ENCODE measurements at regions not wholly inside any gene's neighbourhood (a gene's known extent, or its start where the extent isn't known, plus 50 kb on each side); places are given as distances from the start of the nearest gene placed in this dataset.

DNA sequence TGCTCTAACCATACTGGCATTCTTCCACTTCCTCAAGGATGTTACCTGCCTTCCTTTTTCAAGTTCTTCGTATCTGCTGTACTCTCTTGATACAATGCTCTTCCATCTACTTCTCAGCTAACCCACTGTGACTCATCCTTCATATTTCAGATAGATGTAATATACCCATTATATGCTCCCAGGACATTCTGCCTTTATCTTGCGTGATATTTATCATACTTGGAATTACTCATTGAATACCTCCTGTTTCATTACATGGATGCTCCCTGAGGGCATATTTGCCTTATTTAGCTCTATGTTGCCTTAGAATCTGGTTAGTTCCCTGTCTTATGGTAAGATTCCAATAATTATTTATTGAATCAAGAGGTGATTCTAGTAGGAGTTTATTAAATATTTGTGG lies 706.4 kb downstream of the SORCS3 start:
- H2BK20ac ChIP-seq (ENCODE audit: low read depth, low read length) = no peak overlapping the region
- H3K18ac ChIP-seq (ENCODE audit: low read depth, low read length) = no peak overlapping the region
- H3K4me2 ChIP-seq (ENCODE audit: low read depth, low read length) = no peak overlapping the region
- H3K4ac ChIP-seq (ENCODE audit: low read depth, low read length) = no peak overlapping the region
- no peak overlapping the region for H2AK5ac ChIP-seq (ENCODE audit: low read depth, low read length)
- H3K9me1 ChIP-seq (ENCODE audit: insufficient read depth, low read length) = no peaks in the 10 kb centered on the region
- no peak overlapping the region for H3K9ac ChIP-seq (ENCODE audit: low read depth, low read length)
- dilution Hi-C loops (cut with HindIII; ENCODE audit: low sequenced_read_pairs, unreplicated experiment) (no loop called here), intact Hi-C loops (cut with micrococcal nuclease) (no loop called here), in situ Hi-C loops (cut with MboI; ENCODE audit: low sequenced_read_pairs) (no loop called here)
- no peak overlapping the region for H4K91ac ChIP-seq (ENCODE audit: insufficient read depth, low read depth, low read length)
- TF ChIP-seq FOS (IDR thresholded peaks at IDR 0.05; ENCODE audit: low read depth, low read length) (no peak), MAZ (IDR thresholded peaks at IDR 0.05; ENCODE audit: borderline replicate concordance, low read depth, low read length) (no peak), BHLHE40 (IDR thresholded peaks at IDR 0.05; ENCODE audit: low read depth, low read length) (no peak), SMC3 (IDR thresholded peaks at IDR 0.05; ENCODE audit: low read depth, low read length) (no peak)
- TF ChIP-seq, protein P1, sequence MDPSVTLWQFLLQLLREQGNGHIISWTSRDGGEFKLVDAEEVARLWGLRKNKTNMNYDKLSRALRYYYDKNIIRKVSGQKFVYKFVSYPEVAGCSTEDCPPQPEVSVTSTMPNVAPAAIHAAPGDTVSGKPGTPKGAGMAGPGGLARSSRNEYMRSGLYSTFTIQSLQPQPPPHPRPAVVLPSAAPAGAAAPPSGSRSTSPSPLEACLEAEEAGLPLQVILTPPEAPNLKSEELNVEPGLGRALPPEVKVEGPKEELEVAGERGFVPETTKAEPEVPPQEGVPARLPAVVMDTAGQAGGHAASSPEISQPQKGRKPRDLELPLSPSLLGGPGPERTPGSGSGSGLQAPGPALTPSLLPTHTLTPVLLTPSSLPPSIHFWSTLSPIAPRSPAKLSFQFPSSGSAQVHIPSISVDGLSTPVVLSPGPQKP (IDR thresholded peaks at IDR 0.05; ENCODE audit: borderline replicate concordance, low read depth, low read length) = no peak
- CTCF ChIA-PET = no interaction called here
- no peaks in the 10 kb centered on the region for H3K4me1 ChIP-seq (ENCODE audit: control insufficient read depth, insufficient read depth, low read length)
- no peak overlapping the region for H4K8ac ChIP-seq (ENCODE audit: low read depth in 2 of 2, low read length in 2 of 2)
- no peak overlapping the region for H4K5ac ChIP-seq (ENCODE audit: low read depth, low read length)
- H2BK120ac ChIP-seq (ENCODE audit: low read depth, low read length) = no peak overlapping the region
- H2BK5ac ChIP-seq (ENCODE audit: low read depth, low read length, poor library complexity, severe bottlenecking) = no peak overlapping the region
- POLR2A ChIA-PET (ENCODE audit: unreplicated experiment) = no interaction called here
- WGBS, 2 experiments (ENCODE audit: extremely low coverage in 2 of 2, insufficient read length in 1 of 2) = no CpG with 5 or more reads among the region's 2 CpGs
- H4K20me1 ChIP-seq (ENCODE audit: insufficient read depth, low read length) = no peaks in the 10 kb centered on the region
- H2AK9ac ChIP-seq (replicated peaks; ENCODE audit: low read depth, low read length, poor library complexity) = no peak overlapping the region
- no peak overlapping the region for H2BK15ac ChIP-seq (ENCODE audit: low read depth, low read length)
- no peak overlapping the region for H3K23ac ChIP-seq (ENCODE audit: low read depth, low read length)
- H3K27ac ChIP-seq (ENCODE audit: insufficient read depth, low read length) = no peak overlapping the region
- no peak overlapping the region for H3K4me3 ChIP-seq (ENCODE audit: insufficient read depth, low read depth, low read length)
- no peaks in the 10 kb centered on the region for H3K27me3 ChIP-seq (ENCODE audit: control insufficient read depth, insufficient read depth, low read length)
- H3K56ac ChIP-seq (ENCODE audit: extremely low read depth, insufficient read depth, low read length) = no peak overlapping the region
- BruUV-seq (replicated peaks) = no TSS peak
- H3K9me3 ChIP-seq (ENCODE audit: control insufficient read depth, insufficient read depth, low read length) = peaks cover 5% of the 10 kb centered on the region; the same call in 1 of the 2 replicates
- no peak for ATAC-seq (ENCODE audit: low read depth)
- H2AFZ ChIP-seq (replicated peaks; ENCODE audit: low read length, poor library complexity) = no peak overlapping the region
- no peaks in the 10 kb centered on the region for H3K36me3 ChIP-seq (ENCODE audit: control insufficient read depth, insufficient read depth, low read length)
- no peak for DNase-seq
- H3K79me1 ChIP-seq (ENCODE audit: low read depth in 1 of 2, low read length in 2 of 2) = no peaks in the 10 kb centered on the region
- H3K14ac ChIP-seq (replicated peaks; ENCODE audit: low read depth, low read length) = no peak overlapping the region
